Parathyroid adenoma (tissue), 2 donors: ENCODE measurements at regions not wholly inside any gene's neighbourhood (a gene's known extent, or its start where the extent isn't known, plus 50 kb on each side); places are given as distances from the start of the nearest gene placed in this dataset.

ENCODE experiments used
- H2AFZ ChIP-seq: fragments of 300-600 bp; sonication (generic); one replicate; pipeline ENCODE4 v1.7.0; 2017; ENCODE audit warnings: antibody characterized with exemption, mild to moderate bottlenecking
- H3K27ac ChIP-seq: fragments of 300-600 bp; sonication (generic); one replicate; pipeline ENCODE4 v1.7.0; 2017
- H3K27me3 ChIP-seq: fragments of 300-600 bp; sonication (generic); one replicate; pipeline ENCODE4 v1.7.0; 2017; ENCODE audit warnings: low read length; ENCODE audit not compliant: control insufficient read depth, insufficient read depth
- H3K36me3 ChIP-seq: fragments of 300-600 bp; sonication (generic); one replicate; pipeline ENCODE4 v1.7.0; 2017; ENCODE audit warnings: low read length; ENCODE audit not compliant: control insufficient read depth, insufficient read depth
- H3K4me1 ChIP-seq: fragments of 300-600 bp; sonication (generic); one replicate; pipeline ENCODE4 v1.7.0; 2017; ENCODE audit warnings: control low read depth
- H3K4me2 ChIP-seq: fragments of 300-600 bp; sonication (generic); one replicate; pipeline ENCODE4 v1.7.0; 2017; ENCODE audit warnings: low read length
- H3K4me3 ChIP-seq: fragments of 300-600 bp; sonication (generic); one replicate; pipeline ENCODE4 v1.7.0; 2017; ENCODE audit warnings: low read depth, low read length
- H3K79me2 ChIP-seq: fragments of 300-600 bp; sonication (generic); one replicate; pipeline ENCODE4 v1.7.0; 2017; ENCODE audit warnings: control low read depth
- H3K9ac ChIP-seq: fragments of 300-600 bp; sonication (generic); one replicate; pipeline ENCODE4 v1.7.0; 2017; ENCODE audit warnings: mild to moderate bottlenecking
- H3K9me3 ChIP-seq: fragments of 300-600 bp; sonication (generic); one replicate; pipeline ENCODE4 v1.7.0; 2017; ENCODE audit warnings: low read length; ENCODE audit not compliant: control insufficient read depth
- CTCF ChIP-seq: fragments of 300-600 bp; sonication (generic); IDR thresholded peaks from one replicate; pipeline ENCODE4 v1.7.0; 2017; ENCODE audit warnings: antibody characterized with exemption, mild to moderate bottlenecking
- donor health status: primary hyperparathyroidism.

- Histone ChIP-seq H2AFZ (no peak overlapping the region), H3K9ac (no peak overlapping the region), H3K4me1 (no peaks in the 10 kb centered on the region), H3K27ac (no peak overlapping the region), H3K9me3 (no peaks in the 10 kb centered on the region), H3K4me3 (no peak overlapping the region), H3K4me2 (no peak overlapping the region), H3K36me3 (no peaks in the 10 kb centered on the region), H3K79me2 (no peaks in the 10 kb centered on the region), H3K27me3 (no peaks in the 10 kb centered on the region)
- no peak for TF ChIP-seq CTCF
These were observed 103.3 kb downstream of the YTHDF1 start for GRCh38 chr20:63112491-63113219.

DNA sequence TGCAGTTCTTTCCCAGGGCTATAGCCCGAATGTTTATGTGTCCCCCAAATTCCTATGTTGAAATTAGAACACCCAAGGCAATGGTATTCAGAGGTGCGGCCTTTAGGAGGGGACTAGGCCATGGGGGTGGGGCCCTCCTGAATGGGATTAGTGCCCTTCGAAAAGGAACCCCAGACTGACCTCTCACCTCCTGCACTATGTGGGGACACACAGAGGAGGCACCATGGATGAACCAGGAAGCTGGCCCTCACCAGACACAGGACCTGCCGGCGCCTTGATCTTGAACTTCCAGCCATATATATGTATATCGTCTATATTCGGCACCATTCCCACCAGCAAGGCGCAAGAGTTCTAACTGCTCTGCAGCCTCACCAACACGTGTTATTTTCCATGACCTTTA lies 101.5 kb upstream of the BHLHE23 start:
- no peak for TF ChIP-seq CTCF
- Histone ChIP-seq H3K4me3 (no peak overlapping the region), H3K27me3 (no peaks in the 10 kb centered on the region), H3K36me3 (no peaks in the 10 kb centered on the region), H3K79me2 (no peaks in the 10 kb centered on the region), H3K27ac (no peak overlapping the region), H3K9me3 (no peaks in the 10 kb centered on the region), H3K4me1 (peaks cover 3% of the 10 kb centered on the region), H3K4me2 (no peak overlapping the region), H3K9ac (no peak overlapping the region), H2AFZ (no peak overlapping the region)

DNA sequence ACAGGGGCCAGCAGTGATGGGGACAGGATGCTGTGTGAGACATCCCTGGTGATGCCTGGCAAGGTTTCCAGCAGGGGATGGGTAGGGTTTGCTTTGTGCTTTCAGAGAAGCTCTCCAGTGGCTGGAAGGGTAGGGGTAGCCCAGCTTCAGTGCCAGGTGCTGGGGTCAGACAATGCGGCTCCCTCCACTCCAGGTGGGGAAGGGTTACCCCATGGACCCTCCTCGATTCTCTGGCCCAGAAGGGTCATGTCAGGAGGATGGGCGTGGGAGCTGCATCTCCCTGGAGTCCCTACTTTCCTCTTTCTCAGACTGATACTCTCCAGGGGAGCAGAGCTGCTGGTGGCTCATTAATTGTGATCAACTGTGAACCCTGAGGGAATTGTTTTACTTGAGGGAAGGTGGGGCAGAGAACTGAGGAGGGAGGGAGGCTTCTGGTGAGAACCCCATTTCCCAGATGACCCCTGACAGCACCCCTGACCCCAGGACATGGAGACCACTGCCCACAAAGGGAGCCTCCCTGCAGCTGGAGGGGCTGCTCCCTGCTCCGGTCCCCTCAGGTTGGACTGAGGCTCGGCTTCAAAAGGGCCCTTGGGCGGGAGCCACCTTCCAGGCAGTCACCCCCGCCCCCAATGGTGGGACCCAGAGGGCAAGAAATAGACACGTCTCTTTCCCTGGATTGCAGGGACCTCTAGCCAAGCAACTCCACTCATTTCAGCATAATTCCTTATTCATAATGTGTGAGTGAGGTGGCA lies 100.9 kb upstream of the BHLHE23 start:
- no peak for TF ChIP-seq CTCF
- Histone ChIP-seq H2AFZ (no peak overlapping the region), H3K4me3 (no peak overlapping the region), H3K36me3 (no peaks in the 10 kb centered on the region), H3K4me2 (no peak overlapping the region), H3K4me1 (peaks cover 3% of the 10 kb centered on the region), H3K27ac (no peak overlapping the region), H3K79me2 (no peaks in the 10 kb centered on the region), H3K9ac (no peak overlapping the region), H3K9me3 (no peaks in the 10 kb centered on the region), H3K27me3 (no peaks in the 10 kb centered on the region)

DNA sequence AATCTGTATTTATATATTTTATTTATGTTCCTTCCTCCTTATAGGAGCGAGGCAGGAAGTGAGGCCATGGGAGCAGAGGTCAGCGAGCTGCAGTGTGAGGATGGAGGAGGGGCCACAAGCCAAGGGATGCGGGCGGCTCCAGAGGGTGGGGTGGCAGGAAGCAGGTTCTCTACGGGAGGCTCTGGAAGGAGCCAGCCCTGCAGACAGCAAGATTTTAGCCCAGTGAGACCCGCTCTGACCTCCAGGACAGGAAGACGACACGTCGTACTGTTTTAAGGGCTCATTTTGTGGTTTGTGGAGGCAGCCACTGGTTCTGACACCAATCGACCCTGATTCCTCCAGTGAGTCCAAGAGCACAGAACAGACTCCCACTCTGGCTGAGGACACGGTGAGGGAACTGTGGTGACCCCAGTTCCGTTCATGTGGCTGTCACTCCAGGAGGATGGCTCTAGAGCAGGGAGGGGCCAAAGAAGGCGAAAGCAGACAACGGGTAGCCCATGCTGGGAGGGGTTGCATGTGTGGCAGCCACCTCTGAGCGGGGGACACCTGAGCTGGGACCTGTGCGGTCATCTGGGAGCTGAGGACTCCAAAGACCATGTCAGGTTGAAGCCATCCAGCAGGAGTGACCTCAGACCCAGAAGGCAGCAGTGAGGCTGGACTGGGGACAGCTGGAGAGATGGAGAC lies 100.1 kb upstream of the BHLHE23 start:
- Histone ChIP-seq H3K36me3 (no peaks in the 10 kb centered on the region), H3K4me3 (no peak overlapping the region), H3K9me3 (no peaks in the 10 kb centered on the region), H3K27ac (no peak overlapping the region), H3K9ac (no peak overlapping the region), H2AFZ (no peak overlapping the region), H3K79me2 (no peaks in the 10 kb centered on the region), H3K27me3 (no peaks in the 10 kb centered on the region), H3K4me1 (peaks cover 3% of the 10 kb centered on the region), H3K4me2 (no peak overlapping the region)
- TF ChIP-seq CTCF, result no peak
